ENCODE measurements at regions not wholly inside any gene's neighbourhood (a gene's known extent, or its start where the extent isn't known, plus 50 kb on each side); places are given as distances from the start of the nearest gene placed in this dataset.

GRCh38 chr22:34344702-34345101 lies 424.4 kb upstream of the LARGE1 start:
- Histone ChIP-seq H3K4me1 (ENCODE audit: insufficient read depth) (no peaks in the 10 kb centered on the region), H3K4me3 (no peak overlapping the region), H3K27ac (no peak overlapping the region), H3K9me3 (no peaks in the 10 kb centered on the region), H3K27me3 (no peaks in the 10 kb centered on the region), H3K36me3 (no peaks in the 10 kb centered on the region)
- 11 to 16% (median 13%) methylated on average over 1 of the region's 1 CpG for WGBS, 3 donors
- TF ChIP-seq, protein P1, sequence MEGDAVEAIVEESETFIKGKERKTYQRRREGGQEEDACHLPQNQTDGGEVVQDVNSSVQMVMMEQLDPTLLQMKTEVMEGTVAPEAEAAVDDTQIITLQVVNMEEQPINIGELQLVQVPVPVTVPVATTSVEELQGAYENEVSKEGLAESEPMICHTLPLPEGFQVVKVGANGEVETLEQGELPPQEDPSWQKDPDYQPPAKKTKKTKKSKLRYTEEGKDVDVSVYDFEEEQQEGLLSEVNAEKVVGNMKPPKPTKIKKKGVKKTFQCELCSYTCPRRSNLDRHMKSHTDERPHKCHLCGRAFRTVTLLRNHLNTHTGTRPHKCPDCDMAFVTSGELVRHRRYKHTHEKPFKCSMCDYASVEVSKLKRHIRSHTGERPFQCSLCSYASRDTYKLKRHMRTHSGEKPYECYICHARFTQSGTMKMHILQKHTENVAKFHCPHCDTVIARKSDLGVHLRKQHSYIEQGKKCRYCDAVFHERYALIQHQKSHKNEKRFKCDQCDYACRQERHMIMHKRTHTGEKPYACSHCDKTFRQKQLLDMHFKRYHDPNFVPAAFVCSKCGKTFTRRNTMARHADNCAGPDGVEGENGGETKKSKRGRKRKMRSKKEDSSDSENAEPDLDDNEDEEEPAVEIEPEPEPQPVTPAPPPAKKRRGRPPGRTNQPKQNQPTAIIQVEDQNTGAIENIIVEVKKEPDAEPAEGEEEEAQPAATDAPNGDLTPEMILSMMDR (IDR thresholded peaks at IDR 0.05) = no peak
- TF ChIP-seq POLR2A (IDR thresholded peaks at IDR 0.05) = no peak
- TF ChIP-seq EP300 (IDR thresholded peaks at IDR 0.05) = no peak
- DNase-seq = no peak
- intact Hi-C loops (cut with DNase I) = no loop called here

DNA sequence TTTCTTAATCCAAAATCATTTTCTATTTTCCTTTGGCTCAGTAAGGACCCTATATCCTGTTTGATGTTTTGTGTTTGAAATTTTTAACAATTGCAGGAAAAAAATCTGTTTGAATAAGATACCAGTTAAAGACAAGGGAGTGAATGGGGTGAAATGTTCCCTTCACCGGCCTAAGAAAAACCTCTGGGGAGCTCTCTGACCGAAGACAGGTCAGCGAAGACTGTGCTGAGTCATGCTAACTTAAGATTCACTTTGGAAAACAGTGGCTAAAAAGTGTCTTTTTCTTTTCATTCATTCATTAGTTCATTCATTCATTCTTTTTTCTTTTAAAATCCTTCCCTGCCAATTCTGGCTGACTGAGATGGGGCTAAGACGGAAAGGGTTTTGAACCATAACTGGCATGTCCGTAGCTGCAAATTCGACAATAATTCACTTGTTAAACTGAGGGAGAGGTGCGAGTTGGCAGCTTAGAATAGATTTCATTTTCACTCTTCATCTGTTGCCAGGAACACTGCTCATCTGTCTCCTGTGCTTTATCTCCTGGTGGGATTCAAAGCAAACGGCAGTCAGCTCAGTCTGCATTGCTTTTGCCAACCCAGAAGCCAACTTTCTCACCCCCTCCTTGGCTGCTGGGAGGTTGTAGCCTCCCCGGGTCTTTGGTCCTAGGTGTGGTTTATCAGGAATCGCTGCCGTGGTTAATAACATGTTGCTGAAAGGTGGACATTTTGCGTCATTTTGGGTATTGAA lies 434.0 kb upstream of the LARGE1 start:
- H3K9me3 ChIP-seq = no peaks in the 10 kb centered on the region
- no peaks in the 10 kb centered on the region for H3K36me3 ChIP-seq
- no peak overlapping the region for H3K4me3 ChIP-seq
- DNase-seq = no peak
- H3K4me1 ChIP-seq (ENCODE audit: insufficient read depth) = no peaks in the 10 kb centered on the region
- TF ChIP-seq, protein P1 (IDR thresholded peaks at IDR 0.05) = no peak
- TF ChIP-seq POLR2A (IDR thresholded peaks at IDR 0.05) (no peak), EP300 (IDR thresholded peaks at IDR 0.05) (no peak)
- H3K27ac ChIP-seq = no peak overlapping the region
- intact Hi-C loops (cut with DNase I) = no loop called here
- no peaks in the 10 kb centered on the region for H3K27me3 ChIP-seq
- 64 to 73% (median 69%) methylated on average over 12 of the region's 12 CpGs for WGBS, 3 donors

GRCh38 chr22:34356481-34356880 lies 436.2 kb upstream of the LARGE1 start:
- TF ChIP-seq EP300 (IDR thresholded peaks at IDR 0.05) (no peak), POLR2A (IDR thresholded peaks at IDR 0.05) (no peak)
- TF ChIP-seq, protein P1 (IDR thresholded peaks at IDR 0.05) = no peak
- Histone ChIP-seq H3K4me3 (no peak overlapping the region), H3K4me1 (ENCODE audit: insufficient read depth) (no peaks in the 10 kb centered on the region), H3K36me3 (no peaks in the 10 kb centered on the region), H3K9me3 (no peaks in the 10 kb centered on the region), H3K27ac (no peak overlapping the region), H3K27me3 (no peaks in the 10 kb centered on the region)
- intact Hi-C loops (cut with DNase I) = loop anchor here in 1 of 4 donors (1.0 kb wide), 1 partner anchor 42 kb away; no protein-coding TSS in a partner anchor
- WGBS, 3 donors = 37 to 53% (median 40%) methylated on average over 1 of the region's 1 CpG
- no peak for DNase-seq

DNA sequence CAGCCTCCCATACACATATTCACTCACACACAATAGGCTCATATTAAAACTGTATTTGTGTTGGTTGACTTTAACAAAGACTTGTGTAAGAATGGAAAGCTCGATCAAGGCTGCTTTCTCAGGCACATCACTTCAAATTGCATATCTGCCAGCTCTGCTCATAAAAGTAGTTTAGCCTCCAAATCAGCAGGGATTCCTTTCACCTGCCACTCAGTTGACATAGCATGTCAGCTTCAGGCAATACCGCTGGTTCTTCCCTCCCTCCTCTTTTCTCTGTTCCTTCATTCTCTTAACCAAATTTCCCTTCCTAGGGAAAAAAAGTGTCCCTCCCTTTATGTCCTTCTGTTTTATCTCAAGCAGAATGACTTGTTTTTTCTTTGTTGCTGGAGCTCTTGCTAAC lies 450.4 kb upstream of the LARGE1 start:
- H3K4me1 ChIP-seq (ENCODE audit: insufficient read depth) = no peaks in the 10 kb centered on the region
- intact Hi-C loops (cut with DNase I) = no loop called here
- no peaks in the 10 kb centered on the region for H3K27me3 ChIP-seq
- no peak for TF ChIP-seq POLR2A (IDR thresholded peaks at IDR 0.05)
- TF ChIP-seq EP300 (IDR thresholded peaks at IDR 0.05) = no peak
- TF ChIP-seq, protein P1 (IDR thresholded peaks at IDR 0.05) = no peak
- 75 to 84% (median 78%) methylated on average over 2 of the region's 2 CpGs for WGBS, 3 donors
- no peak overlapping the region for H3K27ac ChIP-seq
- H3K9me3 ChIP-seq = no peaks in the 10 kb centered on the region
- no peak for DNase-seq
- H3K36me3 ChIP-seq = no peaks in the 10 kb centered on the region
- no peak overlapping the region for H3K4me3 ChIP-seq

Data from ovary (tissue), 7 donors.